Stimulated activated CD4-positive, alpha-beta T cell treated with anti-CD3 and anti-CD28 coated beads, Interleukin-15, amount 100 ng/mL, for 1 hour (primary cell): ENCODE measurements at regions not wholly inside any gene's neighbourhood (a gene's known extent, or its start where the extent isn't known, plus 50 kb on each side); places are given as distances from the start of the nearest gene placed in this dataset.
"Not testable (repeated sequence)": the region's sequence is repeated elsewhere in the genome, so short reads cannot be mapped to it uniquely, and the experiment has no call there.

Experiments
- DNase-seq, 2 donors: peaks; one replicate each; pipeline ENCODE4 v3.0.0-alpha.2; 2020; ENCODE audit warnings: low read depth in 1 of 2, low spot score in 1 of 2

GRCh38 chr13:88217372-88217771 lies 546.2 kb downstream of the SLITRK5 start:
- no peak for DNase-seq

GRCh38 chr13:88217883-88218282 lies 546.7 kb downstream of the SLITRK5 start:
- DNase-seq: no peak

GRCh38 chr13:88223958-88224357 lies 552.8 kb downstream of the SLITRK5 start:
- DNase-seq: no peak

GRCh38 chr13:88235441-88235840 lies 564.3 kb downstream of the SLITRK5 start:
- DNase-seq: no peak

- no peak for DNase-seq
Measured at GRCh38 chr13:88246239-88246638, 575.1 kb downstream of the SLITRK5 start.

GRCh38 chr13:88248393-88248792 lies 577.2 kb downstream of the SLITRK5 start:
- no peak for DNase-seq

GRCh38 chr13:88257706-88258105 lies 586.5 kb downstream of the SLITRK5 start:
- no peak for DNase-seq

- no peak for DNase-seq
Measured at GRCh38 chr13:88263808-88264207, 592.6 kb downstream of the SLITRK5 start.

- DNase-seq: no peak
Measured at GRCh38 chr13:88281841-88282240, 610.7 kb downstream of the SLITRK5 start.

GRCh38 chr13:88285329-88285728 lies 614.2 kb downstream of the SLITRK5 start:
- DNase-seq: no peak

GRCh38 chr13:88288326-88288725 lies 617.2 kb downstream of the SLITRK5 start:
- no peak for DNase-seq

GRCh38 chr13:88291731-88292130 lies 620.6 kb downstream of the SLITRK5 start:
- DNase-seq: not testable (repeated sequence)

GRCh38 chr13:88294368-88294767 lies 623.2 kb downstream of the SLITRK5 start:
- DNase-seq: no peak

GRCh38 chr13:88303157-88303556 lies 632.0 kb downstream of the SLITRK5 start:
- no peak for DNase-seq

GRCh38 chr13:88303605-88304004 lies 632.4 kb downstream of the SLITRK5 start:
- no peak for DNase-seq

- no peak for DNase-seq
Measured at GRCh38 chr13:88314496-88314895, 643.3 kb downstream of the SLITRK5 start.

GRCh38 chr13:88329066-88329465 lies 657.9 kb downstream of the SLITRK5 start:
- DNase-seq: no peak

- DNase-seq: no peak
Measured at GRCh38 chr13:88339271-88339741, 668.1 kb downstream of the SLITRK5 start.

- no peak for DNase-seq
Measured at GRCh38 chr13:88345171-88345847, 674.1 kb downstream of the SLITRK5 start.

GRCh38 chr13:88360761-88361160 lies 689.6 kb downstream of the SLITRK5 start:
- DNase-seq: no peak

- DNase-seq: no peak
Measured at GRCh38 chr13:88369866-88370265, 698.7 kb downstream of the SLITRK5 start.

GRCh38 chr13:88376760-88377388 lies 705.7 kb downstream of the SLITRK5 start:
- DNase-seq: no peak

GRCh38 chr13:88377852-88378251 lies 706.7 kb downstream of the SLITRK5 start:
- DNase-seq: no peak
